ENCODE measurements at regions not wholly inside any gene's neighbourhood (a gene's known extent, or its start where the extent isn't known, plus 50 kb on each side); places are given as distances from the start of the nearest gene placed in this dataset.

DNA sequence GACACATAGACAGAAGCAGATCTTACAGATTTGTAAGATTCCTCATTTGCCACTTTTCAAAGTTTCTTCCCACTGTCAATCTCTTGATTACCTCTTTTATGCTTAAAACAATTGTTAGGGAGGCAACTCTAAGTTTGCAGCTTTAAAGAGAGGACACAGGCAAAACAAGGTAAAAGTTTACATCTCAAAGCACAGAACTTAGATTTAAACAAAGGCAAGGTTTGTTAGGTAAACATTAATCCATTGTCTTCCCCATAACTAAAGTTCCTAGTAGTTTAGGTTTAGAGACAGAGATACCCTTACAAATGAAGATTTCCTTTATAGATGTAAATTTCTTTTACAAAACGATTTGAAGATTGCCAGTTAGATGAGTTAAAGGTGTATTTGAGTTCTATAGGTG is 176.9 kb downstream of the AASDH start:
- no peak overlapping the region for H3K4me3 Mint-ChIP-seq
- intact Hi-C loops (cut with micrococcal nuclease) = no loop called here
- Histone ChIP-seq H3K27me3 (ENCODE audit: insufficient read depth, low read length) (no peaks in the 10 kb centered on the region), H3K9me3 (ENCODE audit: control insufficient read depth in 1 of 2, low read length in 2 of 2) (no peaks in the 10 kb centered on the region), H3K4me3 (ENCODE audit: low read length in 2 of 2) (no peak overlapping the region), H3K4me1 (ENCODE audit: insufficient read depth, low read length) (no peaks in the 10 kb centered on the region), H3K27ac (ENCODE audit: low read depth, low read length) (no peak overlapping the region), H3K36me3 (ENCODE audit: insufficient read depth, low read length) (no peaks in the 10 kb centered on the region)
- peaks cover 0 to 11% (median 2%) of the 10 kb centered on the region in 8 donors for H3K9me3 Mint-ChIP-seq
- ChIA-PET POLR2A (ENCODE audit: partially characterized antibody) (no interaction called here), CTCF (ENCODE audit: partially characterized antibody) (no interaction called here)
- peaks cover 0 to 4% of the 10 kb centered on the region in 2 donors for H3K36me3 Mint-ChIP-seq
- no peak for DNase-seq
- H3K27me3 Mint-ChIP-seq = peaks cover 0 to 2% of the 10 kb centered on the region in 2 donors
- H3K4me1 Mint-ChIP-seq = no peaks in the 10 kb centered on the region
- no peak overlapping the region for H3K27ac Mint-ChIP-seq

DNA sequence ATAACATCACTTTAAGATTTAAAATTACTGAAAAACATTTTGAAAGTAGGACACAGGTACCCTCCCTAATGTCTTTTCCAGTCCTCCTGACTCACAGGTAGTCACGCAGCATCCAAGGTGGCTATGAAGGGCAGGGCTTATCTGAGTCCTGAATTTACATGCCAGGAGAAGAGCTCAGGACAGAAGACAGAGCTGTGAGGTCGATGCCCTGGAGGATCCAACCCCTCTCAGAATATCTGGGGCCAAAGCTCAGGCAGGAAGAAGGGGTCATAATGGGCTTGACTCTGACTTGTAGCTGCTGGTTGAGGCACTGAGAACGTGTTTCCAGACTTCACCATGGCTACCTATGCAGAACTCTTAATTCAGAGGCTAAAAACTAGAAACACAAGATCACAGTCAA is 177.5 kb downstream of the AASDH start:
- CTCF ChIA-PET (ENCODE audit: partially characterized antibody) = no interaction called here
- Histone ChIP-seq H3K4me3 (ENCODE audit: low read length in 2 of 2) (no peak overlapping the region), H3K36me3 (ENCODE audit: insufficient read depth, low read length) (no peaks in the 10 kb centered on the region), H3K9me3 (ENCODE audit: control insufficient read depth in 1 of 2, low read length in 2 of 2) (no peaks in the 10 kb centered on the region), H3K27me3 (ENCODE audit: insufficient read depth, low read length) (no peaks in the 10 kb centered on the region), H3K4me1 (ENCODE audit: insufficient read depth, low read length) (no peaks in the 10 kb centered on the region), H3K27ac (ENCODE audit: low read depth, low read length) (no peak overlapping the region)
- Mint-ChIP-seq H3K4me1 (no peaks in the 10 kb centered on the region), H3K4me3 (no peak overlapping the region), H3K27ac (no peak overlapping the region), H3K27me3 (peaks cover 0 to 2% of the 10 kb centered on the region in 2 donors), H3K36me3 (peaks cover 0 to 4% of the 10 kb centered on the region in 2 donors), H3K9me3 (peaks cover 0 to 11% (median 2%) of the 10 kb centered on the region in 8 donors)
- intact Hi-C loops (cut with micrococcal nuclease) = no loop called here
- DNase-seq = no peak
- POLR2A ChIA-PET (ENCODE audit: partially characterized antibody) = no interaction called here

DNA sequence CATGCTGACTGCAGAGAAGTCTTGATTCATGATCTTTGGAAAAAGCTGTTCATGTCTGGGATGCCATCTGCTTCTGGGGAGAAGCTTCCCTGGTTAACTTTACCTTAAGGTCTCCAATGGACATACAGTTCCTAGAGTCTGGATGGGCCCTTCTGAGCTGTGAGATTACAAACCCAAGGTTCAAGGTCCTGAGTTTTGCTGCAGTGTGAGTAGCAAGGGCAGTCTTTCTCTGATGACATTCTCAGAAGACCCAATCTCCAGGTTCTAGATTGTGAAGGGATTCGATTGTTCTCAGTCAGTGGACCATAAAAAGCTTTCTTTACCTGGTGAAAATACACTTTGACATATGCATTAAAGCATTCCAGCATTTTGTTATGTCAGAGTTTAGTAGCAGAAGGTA is 179.2 kb downstream of the AASDH start:
- peaks cover 5 to 6% of the 10 kb centered on the region in 2 donors for H3K27me3 Mint-ChIP-seq
- Histone ChIP-seq H3K9me3 (ENCODE audit: control insufficient read depth in 1 of 2, low read length in 2 of 2) (no peaks in the 10 kb centered on the region), H3K4me3 (ENCODE audit: low read length in 2 of 2) (no peak overlapping the region), H3K36me3 (ENCODE audit: insufficient read depth, low read length) (no peaks in the 10 kb centered on the region), H3K27ac (ENCODE audit: low read depth, low read length) (no peak overlapping the region), H3K4me1 (ENCODE audit: insufficient read depth, low read length) (no peaks in the 10 kb centered on the region), H3K27me3 (ENCODE audit: insufficient read depth, low read length) (no peaks in the 10 kb centered on the region)
- H3K36me3 Mint-ChIP-seq = peaks cover 0 to 4% of the 10 kb centered on the region in 2 donors
- intact Hi-C loops (cut with micrococcal nuclease) = no loop called here
- ChIA-PET CTCF (ENCODE audit: partially characterized antibody) (no interaction called here), POLR2A (ENCODE audit: partially characterized antibody) (no interaction called here)
- no peak overlapping the region for H3K27ac Mint-ChIP-seq
- DNase-seq = no peak
- H3K9me3 Mint-ChIP-seq = peaks cover 0 to 11% (median 2%) of the 10 kb centered on the region in 8 donors
- no peaks in the 10 kb centered on the region for H3K4me1 Mint-ChIP-seq
- H3K4me3 Mint-ChIP-seq = no peak overlapping the region

DNA sequence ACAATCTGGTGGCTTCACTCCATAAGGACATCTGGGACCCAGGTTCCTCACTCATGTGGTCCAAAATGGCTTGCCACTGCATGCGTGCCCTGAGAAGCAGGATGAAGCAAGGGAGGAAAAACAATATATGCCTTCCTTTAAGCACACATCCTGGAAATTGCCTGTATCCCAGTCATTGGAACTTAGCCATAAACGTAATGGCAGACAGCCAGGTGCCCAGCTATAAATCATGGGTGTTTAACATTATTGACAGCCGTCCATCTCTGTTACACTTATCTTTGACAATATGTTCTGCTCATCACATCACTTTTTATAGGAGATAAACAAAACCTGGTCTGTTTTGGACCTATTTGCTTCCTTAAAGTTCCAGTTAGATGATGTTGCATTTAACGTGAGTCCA is 181.0 kb downstream of the AASDH start:
- Histone ChIP-seq H3K36me3 (ENCODE audit: insufficient read depth, low read length) (no peaks in the 10 kb centered on the region), H3K27me3 (ENCODE audit: insufficient read depth, low read length) (no peaks in the 10 kb centered on the region), H3K4me1 (ENCODE audit: insufficient read depth, low read length) (no peaks in the 10 kb centered on the region), H3K4me3 (ENCODE audit: low read length in 2 of 2) (no peak overlapping the region), H3K27ac (ENCODE audit: low read depth, low read length) (no peak overlapping the region), H3K9me3 (ENCODE audit: control insufficient read depth in 1 of 2, low read length in 2 of 2) (no peaks in the 10 kb centered on the region)
- H3K9me3 Mint-ChIP-seq = peaks cover 0 to 3% (median under 1%) of the 10 kb centered on the region in 8 donors
- H3K4me1 Mint-ChIP-seq = no peaks in the 10 kb centered on the region
- CTCF ChIA-PET (ENCODE audit: partially characterized antibody) = no interaction called here
- no peak overlapping the region for H3K27ac Mint-ChIP-seq
- POLR2A ChIA-PET (ENCODE audit: partially characterized antibody) = no interaction called here
- peaks cover 0 to 1% of the 10 kb centered on the region in 2 donors for H3K36me3 Mint-ChIP-seq
- intact Hi-C loops (cut with micrococcal nuclease) = no loop called here
- H3K4me3 Mint-ChIP-seq = no peak overlapping the region
- H3K27me3 Mint-ChIP-seq = peaks cover 6 to 10% of the 10 kb centered on the region in 2 donors
- no peak for DNase-seq

DNA sequence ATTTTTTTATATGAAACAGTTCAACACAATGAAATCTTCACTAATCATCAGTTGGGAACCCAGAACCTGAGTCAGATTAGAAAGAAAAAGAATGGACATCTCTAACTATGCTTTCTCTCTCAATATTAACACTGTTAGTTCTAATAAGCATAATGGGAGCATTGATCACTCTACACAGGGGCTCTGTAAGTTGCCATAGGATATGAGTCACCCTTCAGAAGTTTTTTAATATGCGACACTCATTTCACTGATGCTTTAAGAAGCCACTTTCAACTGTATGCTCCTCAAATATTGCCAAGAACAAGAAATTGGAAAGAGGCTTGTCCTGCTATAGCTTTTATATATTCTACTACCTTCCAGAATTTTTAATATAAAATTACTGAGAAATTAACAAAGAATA is 187.0 kb downstream of the AASDH start:
- Mint-ChIP-seq H3K27me3 (peaks cover 10 to 13% of the 10 kb centered on the region in 2 donors), H3K4me3 (no peak overlapping the region), H3K9me3 (no peaks in the 10 kb centered on the region), H3K36me3 (no peaks in the 10 kb centered on the region), H3K27ac (no peak overlapping the region), H3K4me1 (no peaks in the 10 kb centered on the region)
- Histone ChIP-seq H3K27ac (ENCODE audit: low read depth, low read length) (no peak overlapping the region), H3K9me3 (ENCODE audit: control insufficient read depth in 1 of 2, low read length in 2 of 2) (no peaks in the 10 kb centered on the region), H3K4me3 (ENCODE audit: low read length in 2 of 2) (no peak overlapping the region), H3K4me1 (ENCODE audit: insufficient read depth, low read length) (no peaks in the 10 kb centered on the region), H3K36me3 (ENCODE audit: insufficient read depth, low read length) (no peaks in the 10 kb centered on the region), H3K27me3 (ENCODE audit: insufficient read depth, low read length) (no peaks in the 10 kb centered on the region)
- no peak for DNase-seq
- ChIA-PET CTCF (ENCODE audit: partially characterized antibody) (no interaction called here), POLR2A (ENCODE audit: partially characterized antibody) (no interaction called here)
- intact Hi-C loops (cut with micrococcal nuclease) = no loop called here

DNA sequence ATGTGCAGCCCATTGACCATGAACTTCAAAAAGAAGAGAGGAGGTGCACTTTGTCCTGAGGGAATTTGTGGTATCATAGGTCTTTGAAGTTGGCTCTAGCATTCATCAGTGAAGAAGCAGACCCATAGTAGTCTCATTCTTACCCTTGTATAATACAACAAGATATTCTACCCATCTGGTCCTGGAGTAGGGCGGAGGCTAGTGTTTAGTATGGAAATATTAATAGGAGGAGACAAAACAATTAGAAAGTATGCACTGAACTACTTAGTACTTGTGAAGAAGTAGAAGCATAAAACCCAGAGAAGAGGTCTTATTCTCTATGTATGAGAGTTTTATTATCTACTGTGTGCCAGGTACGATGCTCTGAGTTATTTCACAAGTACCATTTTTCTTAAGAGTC is 189.0 kb downstream of the AASDH start:
- ChIA-PET POLR2A (ENCODE audit: partially characterized antibody) (no interaction called here), CTCF (ENCODE audit: partially characterized antibody) (no interaction called here)
- Histone ChIP-seq H3K4me3 (ENCODE audit: low read length in 2 of 2) (no peak overlapping the region), H3K4me1 (ENCODE audit: insufficient read depth, low read length) (no peaks in the 10 kb centered on the region), H3K9me3 (ENCODE audit: control insufficient read depth in 1 of 2, low read length in 2 of 2) (no peaks in the 10 kb centered on the region), H3K27me3 (ENCODE audit: insufficient read depth, low read length) (no peaks in the 10 kb centered on the region), H3K27ac (ENCODE audit: low read depth, low read length) (no peak overlapping the region), H3K36me3 (ENCODE audit: insufficient read depth, low read length) (no peaks in the 10 kb centered on the region)
- no peak overlapping the region for H3K27ac Mint-ChIP-seq
- no peaks in the 10 kb centered on the region for H3K4me1 Mint-ChIP-seq
- no peaks in the 10 kb centered on the region for H3K9me3 Mint-ChIP-seq
- peaks cover 6 to 8% of the 10 kb centered on the region in 2 donors for H3K27me3 Mint-ChIP-seq
- DNase-seq = no peak
- H3K36me3 Mint-ChIP-seq = no peaks in the 10 kb centered on the region
- intact Hi-C loops (cut with micrococcal nuclease) = no loop called here
- H3K4me3 Mint-ChIP-seq = no peak overlapping the region

DNA sequence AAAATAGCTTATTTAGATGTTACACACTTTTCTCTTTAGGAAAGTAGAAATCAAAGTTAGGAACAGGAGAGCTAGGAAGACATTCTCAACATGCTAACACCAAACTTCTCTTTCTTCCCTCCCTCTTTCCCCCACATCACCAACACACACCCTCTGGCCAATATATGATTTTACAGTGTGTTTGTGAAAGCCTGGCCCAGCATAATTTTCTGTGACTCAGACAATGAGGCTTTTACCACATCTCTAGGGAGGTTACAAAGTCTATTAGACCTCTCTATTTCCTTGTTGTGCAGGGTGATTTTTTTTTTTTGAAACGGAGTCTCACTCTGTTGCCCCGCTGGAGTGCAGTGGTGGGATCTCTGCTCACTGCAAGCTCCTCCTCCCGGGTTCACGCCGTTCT is 189.9 kb downstream of the AASDH start:
- Histone ChIP-seq H3K27ac (ENCODE audit: low read depth, low read length) (no peak overlapping the region), H3K36me3 (ENCODE audit: insufficient read depth, low read length) (no peaks in the 10 kb centered on the region), H3K9me3 (ENCODE audit: control insufficient read depth in 1 of 2, low read length in 2 of 2) (no peaks in the 10 kb centered on the region), H3K4me1 (ENCODE audit: insufficient read depth, low read length) (no peaks in the 10 kb centered on the region), H3K27me3 (ENCODE audit: insufficient read depth, low read length) (no peaks in the 10 kb centered on the region), H3K4me3 (ENCODE audit: low read length in 2 of 2) (no peak overlapping the region)
- no peak overlapping the region for H3K27ac Mint-ChIP-seq
- no peaks in the 10 kb centered on the region for H3K36me3 Mint-ChIP-seq
- DNase-seq = no peak
- ChIA-PET POLR2A (ENCODE audit: partially characterized antibody) (no interaction called here), CTCF (ENCODE audit: partially characterized antibody) (no interaction called here)
- no peak overlapping the region for H3K4me3 Mint-ChIP-seq
- intact Hi-C loops (cut with micrococcal nuclease) = no loop called here
- H3K27me3 Mint-ChIP-seq = peaks cover 6 to 8% of the 10 kb centered on the region in 2 donors
- H3K9me3 Mint-ChIP-seq = no peaks in the 10 kb centered on the region
- H3K4me1 Mint-ChIP-seq = no peaks in the 10 kb centered on the region

DNA sequence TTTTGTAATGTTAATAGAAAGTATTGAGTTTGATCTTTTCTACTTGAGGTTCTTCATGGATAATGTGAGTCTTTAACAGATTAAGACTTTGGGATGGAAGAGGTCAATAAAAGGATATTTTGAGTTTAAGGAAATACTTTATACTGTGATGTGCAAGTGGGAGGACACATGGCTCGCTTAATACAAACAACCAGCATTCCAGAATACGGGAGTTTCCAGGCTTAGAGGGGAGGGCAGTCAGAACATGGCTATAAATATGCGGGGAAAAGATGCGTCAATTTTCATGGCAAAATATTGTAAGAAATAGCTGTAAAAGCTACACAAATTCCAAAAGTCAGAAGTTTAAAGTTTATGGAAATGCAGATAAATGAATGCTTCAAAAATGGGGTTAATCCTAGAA is 192.3 kb downstream of the AASDH start:
- Mint-ChIP-seq H3K9me3 (peaks cover 0 to 10% (median 3%) of the 10 kb centered on the region in 8 donors), H3K27ac (no peak overlapping the region), H3K36me3 (no peaks in the 10 kb centered on the region), H3K4me3 (no peak overlapping the region), H3K4me1 (no peaks in the 10 kb centered on the region), H3K27me3 (peaks cover 2 to 5% of the 10 kb centered on the region in 2 donors)
- no peak for DNase-seq
- H3K4me1 ChIP-seq (ENCODE audit: insufficient read depth, low read length) = no peaks in the 10 kb centered on the region
- ChIA-PET POLR2A (ENCODE audit: partially characterized antibody) (no interaction called here), CTCF (ENCODE audit: partially characterized antibody) (no interaction called here)
- H3K4me3 ChIP-seq (ENCODE audit: low read length in 2 of 2) = no peak overlapping the region
- intact Hi-C loops (cut with micrococcal nuclease) = no loop called here
- H3K9me3 ChIP-seq (ENCODE audit: control insufficient read depth in 1 of 2, low read length in 2 of 2) = no peaks in the 10 kb centered on the region
- no peaks in the 10 kb centered on the region for H3K36me3 ChIP-seq (ENCODE audit: insufficient read depth, low read length)
- H3K27ac ChIP-seq (ENCODE audit: low read depth, low read length) = no peak overlapping the region
- H3K27me3 ChIP-seq (ENCODE audit: insufficient read depth, low read length) = no peaks in the 10 kb centered on the region
